GM19035 (cell line): ENCODE measurements at regions not wholly inside any gene's neighbourhood (a gene's known extent, or its start where the extent isn't known, plus 50 kb on each side); places are given as distances from the start of the nearest gene placed in this dataset.
"Not testable (repeated sequence)": the region's sequence is repeated elsewhere in the genome, so short reads cannot be mapped to it uniquely, and the experiment has no call there.

Source experiments
- ATAC-seq: cut with Tn5 transposase; IDR thresholded peaks from one replicate; pipeline ENCODE4 v1.9.1; 2021; ENCODE audit not compliant: unreplicated experiment

DNA sequence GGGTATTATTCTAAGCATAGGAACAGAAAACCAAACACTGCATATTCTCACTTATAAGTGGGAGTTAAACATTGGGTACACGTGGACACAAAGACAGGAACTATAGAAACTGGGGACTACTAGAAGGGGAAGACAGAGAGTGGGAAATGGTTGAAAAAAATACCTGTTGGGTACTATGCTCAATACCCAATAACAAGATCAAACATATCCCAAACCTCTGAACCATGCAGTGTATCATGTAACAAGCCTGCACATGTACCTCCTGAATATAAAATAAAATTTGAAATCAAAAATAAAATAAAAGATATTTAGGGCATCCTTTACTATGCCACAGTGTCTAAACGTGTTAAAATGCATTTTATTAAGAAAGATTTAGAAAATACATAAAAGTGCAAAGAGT, 221.0 kb upstream of the TFPI start:
- no peak for ATAC-seq

DNA sequence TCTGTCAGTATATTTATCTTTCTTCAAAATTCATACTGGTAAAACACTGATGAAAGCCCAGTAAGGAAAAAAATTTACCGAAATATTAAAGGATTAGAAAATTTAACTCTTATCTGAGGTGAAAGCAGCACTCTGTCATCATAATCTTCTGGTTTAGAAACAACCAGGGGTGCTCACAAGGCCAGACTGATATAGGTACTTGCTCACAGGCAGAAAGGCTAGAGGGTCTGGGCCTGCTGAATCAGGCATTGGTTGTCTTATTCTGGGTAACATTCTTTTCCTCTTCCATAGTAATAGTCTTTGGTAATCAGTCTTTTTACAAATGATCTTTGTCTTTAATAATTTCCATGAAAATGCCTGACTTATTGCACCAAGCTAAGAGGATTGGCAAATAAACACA, 221.4 kb upstream of the TFPI start:
- no peak for ATAC-seq

DNA sequence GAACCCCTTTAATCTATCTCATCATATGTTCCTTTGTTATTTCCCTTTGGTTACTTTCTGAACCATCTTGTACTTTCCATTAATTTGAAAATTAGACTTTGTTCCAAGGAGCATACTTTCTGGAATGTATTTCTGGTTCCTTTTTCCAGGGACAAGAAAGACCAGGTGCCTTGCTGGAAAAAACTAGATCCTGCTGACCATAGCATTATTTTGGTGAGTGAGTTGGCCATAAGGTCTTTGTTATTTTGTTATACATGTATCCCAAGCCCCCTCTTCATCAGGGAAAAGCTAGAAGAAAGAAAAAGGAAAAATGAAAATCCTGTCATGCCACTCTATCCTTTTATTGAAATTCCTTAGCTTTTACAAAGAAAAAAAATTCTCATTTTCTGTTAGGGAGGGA, 228.1 kb upstream of the TFPI start:
- no peak for ATAC-seq

DNA sequence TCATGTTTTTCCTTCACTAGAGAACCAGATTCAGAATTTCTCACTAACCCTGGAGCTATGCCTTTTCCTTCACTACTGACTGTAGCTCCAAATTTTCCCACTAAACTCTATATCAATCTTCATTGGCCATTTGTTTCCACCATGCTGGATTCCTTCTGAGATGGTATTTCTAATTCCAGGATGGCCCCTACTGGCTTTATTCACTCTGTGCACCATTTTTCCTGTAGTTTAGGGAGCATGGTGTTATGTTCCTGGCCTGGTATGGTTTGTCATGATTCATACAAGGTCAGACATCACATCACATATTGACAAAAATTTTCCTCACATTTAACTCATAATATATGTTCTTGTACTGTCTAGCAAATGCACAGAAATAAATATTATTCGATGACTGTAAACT, 229.2 kb upstream of the TFPI start:
- no peak for ATAC-seq

DNA sequence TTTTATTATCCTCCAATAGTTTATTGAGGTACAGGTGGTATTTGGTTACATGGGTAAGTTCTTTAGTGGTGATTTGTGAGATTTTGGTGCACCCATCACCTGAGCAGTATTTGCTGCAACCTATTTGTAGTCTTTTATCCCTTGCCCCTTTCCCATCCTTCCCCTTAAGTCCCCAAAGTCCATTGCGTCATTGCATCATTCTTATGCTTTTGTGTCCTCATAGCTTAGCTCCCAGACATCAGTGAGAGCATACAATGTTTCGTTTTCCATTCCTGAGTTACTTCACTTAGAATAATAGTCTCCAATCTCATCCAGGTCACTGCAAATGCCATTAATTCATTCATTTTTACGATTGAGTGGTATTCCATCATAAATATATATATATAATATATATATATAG, 229.9 kb upstream of the TFPI start:
- not testable (repeated sequence) for ATAC-seq

DNA sequence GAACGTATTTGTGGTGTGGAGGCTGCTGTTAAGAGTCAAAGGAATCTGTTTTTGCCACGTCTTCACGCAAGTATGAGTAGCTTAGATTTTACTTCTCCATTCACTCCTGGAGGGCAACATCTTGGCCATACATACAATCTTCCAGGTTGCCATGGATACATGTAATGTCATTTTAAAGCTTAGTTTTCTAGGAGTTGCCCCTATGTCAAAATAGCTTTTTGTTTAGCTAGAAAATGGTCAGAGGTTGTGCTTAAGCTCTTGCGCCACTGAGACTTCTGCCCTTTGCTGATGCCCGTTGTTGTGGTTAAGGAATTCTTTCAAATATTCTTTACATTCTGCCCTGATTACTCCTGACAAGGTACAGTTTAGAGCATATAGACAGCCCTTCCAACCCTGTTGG, 245.4 kb upstream of the TFPI start:
- no peak for ATAC-seq

DNA sequence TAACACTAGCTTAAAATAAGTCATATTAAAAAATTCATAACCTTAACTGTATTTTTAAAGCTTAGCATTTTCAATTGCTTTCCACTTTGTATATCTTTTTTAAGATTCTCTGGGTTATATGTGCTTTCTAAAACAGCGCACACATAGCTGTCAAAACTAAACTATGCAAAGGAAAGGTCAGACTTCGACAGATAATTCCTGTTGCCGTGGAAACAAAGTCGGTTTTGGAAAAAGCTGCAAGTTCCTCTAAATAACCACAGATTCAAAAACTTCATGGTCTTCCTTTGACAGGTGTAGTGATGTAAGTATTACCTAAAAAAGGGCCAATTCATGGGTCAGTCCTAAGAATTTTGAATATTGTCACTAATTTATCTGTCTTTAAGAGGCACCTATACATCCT, 249.6 kb upstream of the TFPI start:
- ATAC-seq: no peak

DNA sequence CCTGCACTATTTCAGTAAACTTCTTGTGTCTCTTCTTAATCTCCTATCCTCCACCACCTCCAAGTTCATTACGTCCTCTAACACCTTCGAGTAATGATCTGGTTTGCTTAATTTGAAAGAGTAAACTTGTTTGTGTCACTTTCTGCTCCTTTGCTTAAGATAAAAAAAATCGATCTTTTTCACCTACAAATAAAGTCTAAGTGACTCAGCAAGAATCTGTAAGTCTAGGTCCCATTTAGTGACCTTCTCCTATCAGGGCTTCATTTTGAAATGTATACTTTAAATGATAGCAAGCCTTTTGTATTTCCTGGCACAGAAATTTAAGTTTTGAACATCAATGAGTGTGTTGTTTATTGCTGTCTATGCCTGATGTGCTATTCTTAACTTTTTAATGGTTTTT, 260.9 kb upstream of the TFPI start:
- ATAC-seq: no peak

DNA sequence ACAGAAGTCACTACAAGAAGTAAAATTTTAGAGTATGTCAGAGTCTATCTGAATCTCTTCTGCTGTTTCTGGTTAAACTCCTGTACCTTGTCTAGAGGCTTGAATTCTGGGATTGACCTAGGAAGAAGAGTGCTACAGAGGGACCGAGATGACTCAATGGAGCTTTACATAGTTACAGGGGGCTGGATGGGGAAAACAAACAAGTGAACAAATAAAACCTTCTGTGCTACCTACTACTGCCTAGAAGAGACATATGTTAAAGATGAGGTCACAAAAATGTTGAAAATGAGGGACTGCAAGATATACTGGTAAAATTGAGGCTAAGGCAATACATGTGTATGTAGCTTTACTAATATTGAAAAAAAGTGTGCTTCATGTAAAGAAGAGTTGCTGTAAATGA, 265.4 kb upstream of the TFPI start:
- ATAC-seq: no peak

DNA sequence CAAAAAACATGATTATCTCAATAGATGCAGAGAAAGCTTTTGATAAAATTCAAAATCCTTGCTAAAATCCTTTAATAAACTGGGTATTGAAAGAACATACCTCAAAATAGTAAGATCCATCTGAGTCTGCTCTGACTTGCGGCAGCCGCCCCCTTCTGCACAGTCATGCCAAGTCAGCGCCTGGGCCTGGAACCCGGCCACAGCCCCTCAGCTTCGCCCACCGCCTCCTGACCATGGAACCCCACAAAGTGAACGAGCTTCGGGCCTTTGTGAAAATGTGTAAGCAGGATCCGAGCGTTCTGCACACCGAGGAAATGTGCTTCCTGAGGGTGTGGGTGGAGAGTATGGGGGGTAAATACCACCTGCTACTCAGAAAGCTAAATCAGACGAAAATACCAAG, 270.9 kb upstream of the TFPI start:
- ATAC-seq: no peak

DNA sequence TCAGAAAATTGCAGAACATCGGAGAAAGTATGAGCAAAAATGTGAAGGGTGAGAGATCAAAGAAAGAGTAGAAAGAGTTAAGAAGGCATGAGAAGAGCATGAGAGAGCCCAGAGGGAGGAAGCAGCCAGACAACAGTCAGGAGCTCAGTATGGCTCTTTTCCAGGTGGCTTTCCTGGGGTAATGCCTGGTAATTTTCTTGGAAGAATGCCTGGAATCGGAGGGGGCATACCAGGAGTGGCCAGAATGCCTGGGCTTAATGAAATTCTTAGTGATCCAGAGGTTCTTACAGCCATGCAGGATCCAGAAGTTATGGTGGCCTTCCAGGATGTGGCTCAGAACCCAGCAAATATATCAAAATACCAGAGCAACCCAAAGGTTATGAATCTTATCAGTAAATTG, 271.8 kb upstream of the TFPI start:
- ATAC-seq: no peak

DNA sequence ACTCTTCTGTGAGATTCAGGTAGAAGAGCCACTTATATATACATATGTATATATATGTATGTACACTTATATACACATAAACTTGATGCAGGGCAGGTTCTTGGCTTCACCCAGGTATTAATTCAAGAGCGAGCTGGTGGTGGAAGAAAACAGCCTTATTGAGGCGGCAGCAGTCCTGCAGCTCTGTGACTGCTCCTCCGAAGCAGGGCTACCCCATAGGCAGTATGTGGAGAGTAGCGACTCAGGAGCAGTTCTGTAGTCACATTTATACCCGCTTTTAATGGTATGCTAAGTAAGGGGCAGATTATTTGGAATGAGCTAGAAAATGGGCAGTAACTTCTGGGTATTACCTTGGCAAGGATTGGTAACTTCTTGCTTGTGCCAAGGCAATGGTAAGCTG, 280.6 kb upstream of the TFPI start:
- no peak for ATAC-seq

DNA sequence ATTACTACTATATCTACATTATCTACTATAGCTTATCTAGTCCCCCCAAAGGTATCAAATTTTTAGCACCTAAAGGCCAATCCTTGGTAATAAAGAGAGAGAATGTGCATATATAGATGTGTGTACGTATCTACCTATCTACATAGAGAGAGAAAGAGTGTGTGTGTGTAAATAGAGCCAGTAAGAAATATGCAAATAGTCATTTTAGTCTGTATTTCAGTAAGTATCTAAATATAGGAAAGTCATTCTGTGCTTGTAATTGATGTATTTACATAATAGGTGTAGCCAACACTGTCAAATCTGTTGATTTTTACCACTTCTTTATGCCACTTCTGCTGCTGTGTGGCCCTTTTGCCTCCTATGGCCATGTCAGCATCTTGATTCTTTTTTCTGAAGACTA, 284.5 kb upstream of the TFPI start:
- no peak for ATAC-seq

DNA sequence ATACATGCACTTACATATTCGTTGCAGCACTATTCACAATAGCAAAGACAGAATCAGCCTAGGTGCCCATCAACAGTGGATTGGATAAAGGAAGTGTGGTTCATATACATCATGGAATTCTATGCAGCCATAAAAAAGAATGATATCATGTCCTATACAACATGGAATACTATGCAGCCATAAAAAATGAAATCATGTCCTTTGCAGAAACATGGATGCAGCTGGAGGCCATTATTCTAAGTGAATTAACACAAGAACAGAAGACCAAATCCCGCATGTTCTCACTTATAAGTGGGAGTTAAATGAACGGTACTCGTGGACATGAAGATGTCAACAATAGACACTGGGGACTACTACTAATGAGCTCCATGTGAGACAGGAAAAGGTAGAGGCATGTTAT, 288.1 kb upstream of the TFPI start:
- ATAC-seq: no peak

DNA sequence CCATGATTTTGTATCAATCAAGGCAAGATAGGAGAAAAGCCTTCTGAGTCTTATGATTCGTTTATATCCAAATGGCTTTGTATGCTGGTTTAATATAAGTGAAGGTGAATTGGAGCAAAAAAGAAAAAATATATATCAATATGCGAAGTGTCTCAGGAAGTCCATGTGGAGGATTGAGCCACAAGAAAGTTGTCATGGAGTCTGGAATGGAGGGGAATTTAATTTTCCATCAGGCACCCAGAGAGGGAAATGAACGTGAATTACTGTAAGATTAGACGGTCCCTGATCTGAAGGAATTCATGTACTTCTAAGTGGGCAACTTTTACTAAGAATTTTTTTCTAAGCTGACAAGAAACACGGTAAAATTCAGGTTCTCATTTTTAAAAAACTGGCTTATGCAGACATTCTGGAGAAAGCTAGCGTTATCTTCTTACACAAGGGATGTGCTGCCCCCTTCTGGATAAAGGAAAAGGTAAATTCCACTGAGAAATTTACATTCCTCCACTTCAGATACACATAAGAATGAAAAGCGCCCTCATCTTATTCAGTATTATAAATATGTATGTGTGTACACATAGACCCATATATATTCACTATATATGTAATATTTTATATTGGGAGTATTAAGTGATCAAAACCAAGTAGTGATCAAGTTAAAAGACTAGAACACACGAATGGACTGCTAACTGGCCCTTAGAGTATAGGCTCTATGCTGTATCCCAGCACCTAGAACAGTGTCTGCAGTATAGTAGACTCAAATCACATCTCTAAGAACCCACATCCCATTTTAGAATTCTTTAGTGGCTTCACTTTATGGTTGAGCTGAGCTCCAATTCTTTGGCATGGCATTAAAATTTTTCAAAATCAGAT, 289.0 kb upstream of the TFPI start:
- peak; percentile 74 for ATAC-seq

DNA sequence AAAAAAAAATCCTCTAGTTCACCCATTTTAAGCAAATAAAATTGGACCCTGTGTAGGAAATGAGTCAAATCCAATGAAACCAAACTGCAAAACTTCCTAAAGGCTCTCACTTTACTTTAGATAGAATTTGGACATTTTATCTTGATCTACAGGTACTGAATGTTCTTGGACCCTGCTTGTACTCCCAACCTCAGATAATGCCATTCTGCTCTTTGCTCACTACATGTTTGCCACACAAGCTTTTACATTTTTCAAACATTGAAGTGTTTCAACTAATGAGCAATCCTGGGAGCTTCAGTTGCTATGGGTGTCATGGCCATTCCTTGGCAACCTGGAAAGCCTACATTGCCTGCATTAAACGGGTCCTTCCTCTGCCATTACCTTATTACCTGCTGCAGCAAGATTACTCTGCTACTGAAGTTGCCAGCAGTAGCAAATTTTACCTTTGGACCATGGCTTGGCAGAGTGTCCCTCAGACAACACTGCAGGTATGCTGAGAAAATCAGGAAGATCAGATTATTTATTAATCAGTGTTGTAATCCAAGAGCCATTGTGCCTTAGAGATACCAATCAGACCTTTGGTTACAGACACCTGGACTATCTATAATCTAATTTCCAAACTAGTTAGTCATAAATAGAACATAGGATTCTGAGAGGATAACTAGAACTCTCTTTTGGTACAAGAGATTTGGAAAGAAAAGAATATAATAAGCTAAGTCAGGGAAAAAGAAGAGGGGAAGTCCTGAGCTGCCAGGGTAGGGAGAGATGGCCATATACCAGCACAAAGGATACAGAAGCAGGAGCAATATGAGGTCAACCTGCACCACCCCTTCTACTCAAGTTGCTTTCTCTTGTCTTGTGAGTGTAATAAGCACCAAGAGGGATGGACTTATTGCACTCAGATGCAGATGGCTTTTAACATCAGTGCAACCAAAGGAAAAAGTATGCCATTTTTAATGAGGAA, 293.3 kb upstream of the TFPI start:
- ATAC-seq: no peak

DNA sequence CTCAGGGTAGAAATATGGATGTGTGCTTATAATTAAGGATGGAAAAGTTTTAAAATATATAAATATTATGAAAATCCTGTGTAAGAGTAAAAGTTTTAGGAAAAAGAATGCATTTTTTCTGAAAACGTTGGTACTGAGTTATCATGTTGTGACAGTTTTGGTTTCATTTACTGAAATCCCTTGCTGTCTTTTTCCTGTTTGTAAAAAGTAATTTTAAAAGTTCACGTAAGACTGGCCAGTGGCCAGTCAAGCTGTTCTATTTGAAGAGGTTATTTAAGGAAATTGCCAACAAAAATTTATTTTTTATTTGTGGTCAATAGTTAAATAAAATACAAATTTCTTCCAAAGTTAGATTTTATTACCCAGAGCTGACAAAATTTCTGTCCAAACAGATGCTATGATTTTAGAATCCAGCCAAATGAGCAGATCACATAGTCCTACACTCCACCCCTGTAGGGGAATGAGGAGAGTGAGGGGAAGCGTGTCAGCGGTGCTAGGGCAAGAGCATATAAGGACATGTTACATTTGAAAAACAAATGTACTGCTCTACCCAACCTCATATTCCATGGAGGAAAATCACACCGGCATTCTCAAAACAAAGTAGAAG, 297.8 kb upstream of the TFPI start:
- no peak for ATAC-seq

DNA sequence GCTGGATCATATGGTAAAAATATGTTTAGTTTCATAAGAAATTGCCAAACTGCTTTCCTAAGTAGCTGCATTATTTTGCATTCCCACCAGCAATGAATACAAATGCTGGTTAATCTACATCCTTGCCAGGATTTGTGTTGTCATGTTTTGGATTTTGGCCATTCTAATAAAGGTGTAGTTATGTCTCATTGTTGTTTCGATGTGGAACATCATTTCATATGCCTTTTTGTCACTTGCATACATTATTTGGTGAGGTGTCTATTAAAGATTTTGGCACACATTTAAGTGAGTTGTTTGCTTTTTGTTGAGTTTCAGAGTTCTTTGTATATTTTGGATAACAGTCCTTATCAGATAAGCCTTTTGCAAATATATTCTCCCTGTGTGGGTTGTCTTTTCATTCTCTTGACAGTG, 299.2 kb upstream of the TFPI start:
- ATAC-seq: no peak

DNA sequence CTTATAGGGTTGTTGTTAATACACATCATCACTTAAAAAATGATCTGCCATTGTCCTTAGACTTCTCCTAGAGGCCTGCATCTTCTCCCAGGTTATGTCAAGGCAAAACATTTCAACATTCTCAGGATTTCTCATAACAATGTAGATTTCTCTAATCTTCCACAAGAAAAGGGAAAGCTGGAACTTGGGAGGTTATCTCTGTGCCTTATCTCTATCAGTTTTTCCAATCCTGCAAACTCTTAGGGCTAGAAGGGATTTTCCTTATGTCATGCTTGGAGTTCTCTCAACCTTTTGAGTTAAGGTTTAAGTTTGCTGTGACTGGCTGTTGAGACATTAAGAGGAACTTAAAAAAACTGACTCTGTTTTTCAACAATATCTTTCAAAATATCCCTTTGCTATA, 300.6 kb upstream of the TFPI start:
- no peak for ATAC-seq

DNA sequence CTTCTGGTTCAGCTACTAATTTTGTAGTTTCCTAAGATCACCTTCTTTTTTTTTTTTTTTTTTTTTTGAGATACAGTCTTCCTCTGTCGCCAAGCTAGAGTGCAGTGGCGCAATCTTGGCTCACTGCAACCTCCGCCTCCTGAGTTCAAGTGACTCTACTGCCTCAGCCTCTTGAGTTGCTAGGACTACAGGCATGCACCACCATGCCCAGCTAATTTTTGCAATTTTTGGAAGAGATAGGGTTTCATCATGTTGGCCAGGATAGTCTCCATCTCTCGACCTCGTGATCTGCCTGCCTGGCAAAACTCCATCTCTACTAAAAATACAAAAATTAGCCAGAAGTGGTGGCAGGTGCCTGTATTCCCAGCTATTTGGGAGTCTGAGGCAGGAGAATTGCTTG, 301.5 kb upstream of the TFPI start:
- no peak for ATAC-seq

DNA sequence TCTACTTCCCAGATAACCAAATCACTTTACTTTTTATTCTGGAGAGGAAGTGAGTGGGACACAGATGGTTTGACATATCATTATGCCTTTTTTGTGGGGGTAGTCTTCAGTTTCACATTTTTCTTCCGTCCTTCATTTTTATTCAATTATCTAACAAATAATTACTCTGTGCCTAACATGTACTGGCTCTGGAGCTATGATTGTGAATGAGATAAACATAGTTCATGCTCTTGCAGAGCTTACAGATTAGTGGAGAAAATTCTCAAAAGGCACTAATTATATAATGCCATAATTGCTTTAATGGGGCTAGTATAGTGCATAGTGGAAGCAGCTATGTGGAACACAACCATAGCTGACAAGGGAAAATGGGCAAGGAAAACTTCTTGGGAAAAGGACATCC, 303.6 kb upstream of the TFPI start:
- no peak for ATAC-seq

DNA sequence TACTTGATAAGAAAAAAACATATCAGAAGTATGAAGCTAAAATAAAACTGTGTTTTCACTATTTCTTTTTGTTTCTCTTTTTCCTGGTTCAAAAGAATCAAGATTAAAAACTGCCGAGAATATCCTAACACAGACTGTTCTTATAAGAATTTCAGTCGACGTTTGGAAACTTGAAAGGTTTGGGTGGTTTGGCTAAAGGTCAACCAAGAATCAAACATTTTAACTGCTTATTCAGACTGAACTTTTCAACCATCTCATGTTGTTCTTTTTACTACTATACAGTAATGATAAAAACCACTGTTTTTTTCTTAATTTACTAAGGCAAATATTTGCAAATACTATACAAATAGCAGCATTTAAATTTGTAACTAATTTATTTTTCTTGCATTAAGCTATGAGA, 308.5 kb upstream of the TFPI start:
- no peak for ATAC-seq
